Thyroid gland (tissue), 4 donors: ENCODE measurements at regions not wholly inside any gene's neighbourhood (a gene's known extent, or its start where the extent isn't known, plus 50 kb on each side); places are given as distances from the start of the nearest gene placed in this dataset.

Experiments used
- POLR2A ChIP-seq, 2 donors: fragments of 450-650 bp; IDR thresholded peaks; one replicate each; pipeline ENCODE4 v1.6.1; 2017; ENCODE audit warnings: antibody characterized with exemption in 2 of 2, mild to moderate bottlenecking in 2 of 2, moderate library complexity in 1 of 2
- TF ChIP-seq, protein P1 (sequence below), 6 experiments: fragments of 200-600 bp in 3 of 6; fragments of 450-650 bp in 3 of 6; sonication (generic) in 3 of 6; IDR thresholded peaks; one replicate each; pipeline ENCODE4 v1.5.1; 2016 to 2019; ENCODE audit warnings: antibody characterized with exemption in 6 of 6, mild to moderate bottlenecking in 2 of 6, inconsistent platforms in 1 of 6, moderate library complexity in 1 of 6

DNA sequence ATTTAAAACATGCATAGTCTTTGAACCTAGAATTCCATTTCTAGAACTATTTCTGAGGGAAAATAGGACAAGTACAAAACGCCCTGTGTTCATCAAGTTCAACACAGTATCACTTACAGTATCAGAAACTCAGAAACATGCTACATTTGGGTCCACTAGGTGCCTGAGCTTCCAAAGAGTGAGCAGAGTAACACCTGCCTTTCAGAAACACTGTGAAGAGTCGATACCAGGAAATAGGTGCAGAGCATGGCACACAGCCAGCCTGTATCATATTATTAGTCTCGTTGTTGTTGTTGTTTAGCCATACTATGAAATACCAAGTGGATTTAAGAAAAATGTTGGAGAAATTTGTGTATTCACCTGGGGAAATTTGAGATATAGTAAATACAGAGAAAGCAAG lies 392.1 kb upstream of the MGMT start:
- TF ChIP-seq, protein P1, sequence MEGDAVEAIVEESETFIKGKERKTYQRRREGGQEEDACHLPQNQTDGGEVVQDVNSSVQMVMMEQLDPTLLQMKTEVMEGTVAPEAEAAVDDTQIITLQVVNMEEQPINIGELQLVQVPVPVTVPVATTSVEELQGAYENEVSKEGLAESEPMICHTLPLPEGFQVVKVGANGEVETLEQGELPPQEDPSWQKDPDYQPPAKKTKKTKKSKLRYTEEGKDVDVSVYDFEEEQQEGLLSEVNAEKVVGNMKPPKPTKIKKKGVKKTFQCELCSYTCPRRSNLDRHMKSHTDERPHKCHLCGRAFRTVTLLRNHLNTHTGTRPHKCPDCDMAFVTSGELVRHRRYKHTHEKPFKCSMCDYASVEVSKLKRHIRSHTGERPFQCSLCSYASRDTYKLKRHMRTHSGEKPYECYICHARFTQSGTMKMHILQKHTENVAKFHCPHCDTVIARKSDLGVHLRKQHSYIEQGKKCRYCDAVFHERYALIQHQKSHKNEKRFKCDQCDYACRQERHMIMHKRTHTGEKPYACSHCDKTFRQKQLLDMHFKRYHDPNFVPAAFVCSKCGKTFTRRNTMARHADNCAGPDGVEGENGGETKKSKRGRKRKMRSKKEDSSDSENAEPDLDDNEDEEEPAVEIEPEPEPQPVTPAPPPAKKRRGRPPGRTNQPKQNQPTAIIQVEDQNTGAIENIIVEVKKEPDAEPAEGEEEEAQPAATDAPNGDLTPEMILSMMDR (IDR thresholded peaks at IDR 0.05): no peak
- TF ChIP-seq POLR2A (IDR thresholded peaks at IDR 0.05): no peak
